Lower leg skin (tissue), 4 donors: ENCODE measurements at regions not wholly inside any gene's neighbourhood (a gene's known extent, or its start where the extent isn't known, plus 50 kb on each side); places are given as distances from the start of the nearest gene placed in this dataset.

Experiments used
- DNase-seq, 2 donors: peaks; one replicate each; pipeline ENCODE4 v3.0.0-alpha.2; 2019; ENCODE audit warnings: low spot score in 2 of 2
- H3K4me3 ChIP-seq: fragments of 200-600 bp; sonication (generic); 2 replicates; pipeline ENCODE4 v1.5.1; 2017; ENCODE audit warnings: mild to moderate bottlenecking, low read depth; ENCODE audit not compliant: poor library complexity, severe bottlenecking
- POLR2A ChIP-seq, 2 donors: fragments of 450-650 bp; IDR thresholded peaks; one replicate each; pipeline ENCODE4 v1.6.1; 2016 to 2017; ENCODE audit warnings: antibody characterized with exemption in 2 of 2, mild to moderate bottlenecking in 1 of 2, moderate library complexity in 1 of 2
- WGBS, 2 donors: methylation state at CpG; one replicate each; pipeline ENCODE4 v1.1.5; 2018; 5-methylcytosine and 5-hydroxymethylcytosine counted together
- intact Hi-C: fragments of 100-400 bp; cut with DNase I; formaldehyde crosslinking; loops from one replicate; pipeline ENCODE4 v1.15.0; 2023; ENCODE audit warnings: low total_unique reads
- TF ChIP-seq, protein P1 (sequence below), 3 donors: fragments of 450-650 bp; IDR thresholded peaks; one replicate each; pipeline ENCODE4 v1.5.1; 2016; ENCODE audit warnings: antibody characterized with exemption in 3 of 3, mild to moderate bottlenecking in 3 of 3, moderate library complexity in 2 of 3

DNA sequence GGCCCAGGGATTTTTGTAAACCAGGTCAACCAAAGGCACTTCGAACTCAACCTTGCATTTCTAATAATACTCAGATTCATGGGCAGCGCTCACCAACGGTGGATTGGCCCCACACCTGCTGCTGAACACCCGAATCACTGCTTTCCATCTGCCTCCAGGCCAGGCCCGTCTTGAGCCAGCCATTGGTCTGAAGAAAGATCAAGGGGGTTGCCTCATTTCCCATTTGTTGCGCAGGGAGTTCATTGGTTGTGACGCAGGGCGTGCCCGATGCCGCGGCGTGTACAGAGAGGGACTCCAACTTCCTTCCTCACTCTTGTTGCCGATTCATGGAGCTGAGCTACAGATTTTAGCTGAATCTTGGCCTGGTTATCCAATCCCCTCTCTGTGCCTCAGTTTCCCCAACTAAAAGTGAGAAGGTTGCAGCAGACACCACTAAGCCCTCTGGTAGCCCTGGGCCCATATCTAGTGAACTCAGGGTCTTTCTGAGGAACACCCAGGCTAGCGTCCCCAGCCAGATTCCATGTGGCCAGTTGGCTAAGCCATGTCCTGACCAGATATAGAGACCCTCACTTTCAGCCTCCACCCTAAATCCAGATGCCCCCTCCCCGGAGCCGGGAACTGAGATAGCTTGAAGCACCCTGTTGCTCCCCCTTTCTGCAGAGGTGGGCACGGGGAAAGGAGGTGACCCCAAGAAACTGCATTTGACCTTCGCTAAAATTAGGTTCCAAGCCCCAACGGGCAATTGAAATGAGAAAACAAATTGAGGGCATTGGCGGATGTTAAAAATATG lies 60.9 kb upstream of the HPCAL1 start:
- TF ChIP-seq POLR2A (IDR thresholded peaks at IDR 0.05), result no peak
- TF ChIP-seq, protein P1, sequence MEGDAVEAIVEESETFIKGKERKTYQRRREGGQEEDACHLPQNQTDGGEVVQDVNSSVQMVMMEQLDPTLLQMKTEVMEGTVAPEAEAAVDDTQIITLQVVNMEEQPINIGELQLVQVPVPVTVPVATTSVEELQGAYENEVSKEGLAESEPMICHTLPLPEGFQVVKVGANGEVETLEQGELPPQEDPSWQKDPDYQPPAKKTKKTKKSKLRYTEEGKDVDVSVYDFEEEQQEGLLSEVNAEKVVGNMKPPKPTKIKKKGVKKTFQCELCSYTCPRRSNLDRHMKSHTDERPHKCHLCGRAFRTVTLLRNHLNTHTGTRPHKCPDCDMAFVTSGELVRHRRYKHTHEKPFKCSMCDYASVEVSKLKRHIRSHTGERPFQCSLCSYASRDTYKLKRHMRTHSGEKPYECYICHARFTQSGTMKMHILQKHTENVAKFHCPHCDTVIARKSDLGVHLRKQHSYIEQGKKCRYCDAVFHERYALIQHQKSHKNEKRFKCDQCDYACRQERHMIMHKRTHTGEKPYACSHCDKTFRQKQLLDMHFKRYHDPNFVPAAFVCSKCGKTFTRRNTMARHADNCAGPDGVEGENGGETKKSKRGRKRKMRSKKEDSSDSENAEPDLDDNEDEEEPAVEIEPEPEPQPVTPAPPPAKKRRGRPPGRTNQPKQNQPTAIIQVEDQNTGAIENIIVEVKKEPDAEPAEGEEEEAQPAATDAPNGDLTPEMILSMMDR (IDR thresholded peaks at IDR 0.05), result no peak
- DNase-seq, result peak in 1 of 2 donors; percentile 78
- no peak overlapping the region for H3K4me3 ChIP-seq
- intact Hi-C loops, result no loop called here
- WGBS, 2 donors, result 90 to 91% methylated on average over 20 of the region's 20 CpGs

DNA sequence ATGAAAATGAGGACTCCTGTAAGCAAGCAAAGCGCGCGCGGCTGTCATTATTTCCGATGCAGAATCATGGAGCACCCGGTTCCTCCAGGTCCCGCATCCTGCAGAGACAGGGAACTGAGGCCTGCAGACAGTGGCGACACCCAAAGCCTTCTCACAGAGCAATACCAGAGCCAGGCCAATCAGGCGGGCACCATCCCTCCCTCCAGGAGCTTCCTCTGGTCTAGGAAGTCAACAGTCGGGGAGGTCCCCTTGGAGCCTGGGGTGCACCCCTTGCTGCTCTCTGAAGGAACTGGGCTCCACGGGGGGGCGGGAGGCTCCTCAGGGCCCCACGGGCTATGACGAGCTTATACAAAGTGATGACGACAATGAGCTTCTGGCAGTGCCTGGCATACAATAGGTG lies 60.3 kb upstream of the HPCAL1 start:
- 90 to 94% methylated on average over 15 of the region's 15 CpGs for WGBS, 2 donors
- TF ChIP-seq POLR2A (IDR thresholded peaks at IDR 0.05), result no peak
- TF ChIP-seq, protein P1 (IDR thresholded peaks at IDR 0.05), result no peak
- H3K4me3 ChIP-seq, result no peak overlapping the region
- no peak for DNase-seq
- intact Hi-C loops, result no loop called here

DNA sequence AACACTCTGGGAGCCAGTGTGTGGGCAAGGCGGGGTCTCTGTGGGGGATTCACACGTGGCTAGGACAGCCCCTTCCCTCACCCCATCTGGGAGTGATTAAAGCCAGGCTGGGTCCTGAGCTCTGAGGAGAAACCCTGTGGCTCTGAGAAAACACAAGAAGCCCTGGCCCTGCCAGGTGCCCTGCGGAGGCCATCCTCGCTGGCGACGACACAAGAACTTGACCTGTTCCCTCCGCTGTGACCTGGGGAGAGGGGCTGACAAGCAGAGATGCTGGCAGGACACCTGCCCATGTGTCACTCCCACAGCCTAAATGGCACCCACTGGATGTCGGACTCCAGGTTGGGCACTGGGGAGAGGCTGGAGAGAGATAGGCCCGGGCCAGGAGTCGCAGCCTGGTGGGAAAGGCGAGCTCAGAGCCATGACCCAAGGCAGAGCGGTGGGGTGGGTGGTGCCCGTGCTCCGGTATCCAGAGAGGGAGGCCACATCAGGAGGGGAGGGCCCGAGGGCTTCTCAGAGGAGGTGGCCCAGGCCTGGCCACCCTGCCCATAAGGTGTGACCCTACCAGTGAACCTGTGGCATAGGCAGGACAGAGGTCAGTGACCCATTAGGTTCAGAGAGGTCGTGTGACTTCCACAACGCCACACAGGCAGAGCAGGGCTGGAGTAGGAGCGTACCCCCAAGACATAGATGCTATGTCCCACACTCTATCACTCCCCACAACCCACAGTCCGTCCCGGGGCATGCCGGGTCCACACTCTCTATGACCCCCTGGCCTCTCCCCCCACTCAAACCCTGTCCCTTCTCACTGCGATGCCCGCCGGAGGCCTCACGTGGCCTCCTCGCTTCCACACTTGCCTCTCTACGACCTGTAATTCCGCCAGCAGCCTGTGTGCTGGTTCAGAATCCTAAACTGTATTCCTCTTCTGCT lies 59.4 kb upstream of the HPCAL1 start:
- 85 to 89% methylated on average over 28 of the region's 28 CpGs for WGBS, 2 donors
- no peak for TF ChIP-seq POLR2A (IDR thresholded peaks at IDR 0.05)
- TF ChIP-seq, protein P1 (IDR thresholded peaks at IDR 0.05), result no peak

DNA sequence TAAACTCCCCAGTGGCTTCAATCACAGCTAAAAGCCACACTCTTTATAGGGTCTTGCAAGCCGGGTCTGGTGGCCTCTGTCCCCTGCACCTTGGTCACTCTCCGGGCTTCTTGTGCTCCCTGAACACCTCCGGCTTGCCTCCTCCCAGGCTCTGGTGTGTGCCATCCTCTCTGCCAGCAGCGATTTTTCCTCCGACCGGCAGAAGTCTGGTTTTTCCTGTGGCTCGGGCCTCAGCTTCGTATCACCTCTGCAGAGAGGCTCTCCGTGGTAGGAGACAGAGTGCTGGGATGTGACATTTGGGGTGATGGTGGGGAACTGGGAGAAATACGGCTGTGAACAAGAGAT lies 58.8 kb upstream of the HPCAL1 start:
- DNase-seq, result peak in 1 of 2 donors; percentile 69
- intact Hi-C loops, result no loop called here
- H3K4me3 ChIP-seq, result no peak overlapping the region
- WGBS, 2 donors, result 90 to 91% methylated on average over 10 of the region's 10 CpGs
- TF ChIP-seq, protein P1 (IDR thresholded peaks at IDR 0.05), result no peak
- TF ChIP-seq POLR2A (IDR thresholded peaks at IDR 0.05), result no peak

More for the DNA sequence above, 59.4 kb upstream of the HPCAL1 start:
- no peak overlapping the region for H3K4me3 ChIP-seq
- intact Hi-C loops, result no loop called here
- DNase-seq, result no peak

DNA sequence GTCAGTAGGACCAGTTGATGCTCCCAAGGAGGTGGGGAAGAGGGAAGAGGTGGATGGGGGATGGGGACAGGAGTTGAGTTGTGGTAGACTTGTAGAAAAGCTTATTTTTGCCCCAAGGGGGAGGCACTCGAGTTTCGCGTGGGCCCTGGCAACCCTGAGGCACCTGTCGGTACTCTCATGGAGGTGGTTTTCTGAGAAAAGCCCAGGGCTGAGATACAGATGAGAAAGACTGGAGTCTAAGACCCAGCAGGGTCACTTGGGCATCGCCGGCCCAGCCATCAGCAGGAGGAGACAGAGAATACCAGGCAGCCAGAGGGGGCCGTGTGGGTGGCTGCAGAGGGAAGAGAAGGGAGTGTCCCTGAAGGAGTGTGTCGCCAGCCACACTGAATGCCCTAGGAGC lies 57.7 kb upstream of the HPCAL1 start:
- intact Hi-C loops, result no loop called here
- no peak overlapping the region for H3K4me3 ChIP-seq
- WGBS, 2 donors, result 80 to 85% methylated on average over 8 of the region's 8 CpGs
- DNase-seq, result peak in 1 of 2 donors; percentile 71
- TF ChIP-seq, protein P1 (IDR thresholded peaks at IDR 0.05), result no peak
